HFFc6 (cell line): ENCODE measurements at regions not wholly inside any gene's neighbourhood (a gene's known extent, or its start where the extent isn't known, plus 50 kb on each side); places are given as distances from the start of the nearest gene placed in this dataset.
A peak's percentile ranks its signal among the peaks of the same experiment; 100 is the strongest.

ENCODE experiments used
- DNase-seq: peaks from one replicate; pipeline ENCODE4 v3.0.0-alpha.2; 2018
- H3K27ac Mint-ChIP-seq: 2 replicates; pipeline ENCODE4 v1.8.0; 2020; ENCODE audit warnings: mild to moderate bottlenecking, mixed read lengths
- H3K27me3 Mint-ChIP-seq: 2 replicates; pipeline ENCODE4 v1.8.0; 2021; ENCODE audit warnings: mild to moderate bottlenecking, moderate library complexity, mixed read lengths; ENCODE audit not compliant: insufficient read depth
- H3K36me3 Mint-ChIP-seq: 2 replicates; pipeline ENCODE4 v1.8.0; 2021; ENCODE audit warnings: low read depth, mixed read lengths
- H3K4me1 Mint-ChIP-seq: 2 replicates; pipeline ENCODE4 v1.8.0; 2020; ENCODE audit warnings: low read depth, mixed read lengths
- H3K4me3 Mint-ChIP-seq: 2 replicates; pipeline ENCODE4 v1.8.0; 2020; ENCODE audit warnings: mild to moderate bottlenecking, moderate library complexity, mixed read lengths
- H3K9me3 Mint-ChIP-seq: 2 replicates; pipeline ENCODE4 v1.8.0; 2020; ENCODE audit warnings: mild to moderate bottlenecking, mixed read lengths
- TF ChIP-seq, protein P1 (sequence below): fragments of 200-600 bp; sonication (generic); IDR thresholded peaks from 2 replicates; pipeline ENCODE4 v1.5.0; 2021; ENCODE audit warnings: antibody characterized with exemption, mild to moderate bottlenecking

DNA sequence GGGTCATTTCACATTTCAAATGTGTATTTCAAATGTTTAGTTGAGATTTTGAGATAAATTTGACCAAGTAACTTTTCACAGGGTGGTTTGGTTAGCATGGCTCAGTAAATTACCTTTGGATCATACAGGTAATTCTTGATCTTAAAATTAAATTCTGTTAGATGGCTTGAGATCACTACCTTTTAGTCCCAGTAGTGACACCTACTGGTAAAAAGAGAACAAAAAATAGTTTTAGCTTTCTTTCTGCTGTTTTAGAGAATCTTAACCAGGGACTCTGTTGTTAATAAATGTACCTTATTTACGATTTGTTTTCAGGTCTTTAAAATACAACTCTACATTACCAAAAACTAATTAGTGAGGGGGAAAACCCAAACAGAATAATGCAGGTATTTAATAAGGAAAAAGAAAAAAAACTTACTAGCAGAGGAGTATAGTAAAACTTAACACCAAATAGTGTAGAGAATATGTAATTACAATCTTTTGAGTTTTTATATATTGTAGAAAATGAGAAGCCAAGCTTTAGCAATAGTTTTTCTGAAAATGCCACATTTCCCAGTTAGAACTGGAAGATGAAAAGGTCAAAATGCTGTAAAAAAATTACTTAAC lies 620.3 kb upstream of the AGTR1 start:
- H3K9me3 Mint-ChIP-seq = no peaks in the 10 kb centered on the region
- no peak overlapping the region for H3K4me3 Mint-ChIP-seq
- H3K27me3 Mint-ChIP-seq = no peaks in the 10 kb centered on the region
- no peak overlapping the region for H3K27ac Mint-ChIP-seq
- TF ChIP-seq, protein P1, sequence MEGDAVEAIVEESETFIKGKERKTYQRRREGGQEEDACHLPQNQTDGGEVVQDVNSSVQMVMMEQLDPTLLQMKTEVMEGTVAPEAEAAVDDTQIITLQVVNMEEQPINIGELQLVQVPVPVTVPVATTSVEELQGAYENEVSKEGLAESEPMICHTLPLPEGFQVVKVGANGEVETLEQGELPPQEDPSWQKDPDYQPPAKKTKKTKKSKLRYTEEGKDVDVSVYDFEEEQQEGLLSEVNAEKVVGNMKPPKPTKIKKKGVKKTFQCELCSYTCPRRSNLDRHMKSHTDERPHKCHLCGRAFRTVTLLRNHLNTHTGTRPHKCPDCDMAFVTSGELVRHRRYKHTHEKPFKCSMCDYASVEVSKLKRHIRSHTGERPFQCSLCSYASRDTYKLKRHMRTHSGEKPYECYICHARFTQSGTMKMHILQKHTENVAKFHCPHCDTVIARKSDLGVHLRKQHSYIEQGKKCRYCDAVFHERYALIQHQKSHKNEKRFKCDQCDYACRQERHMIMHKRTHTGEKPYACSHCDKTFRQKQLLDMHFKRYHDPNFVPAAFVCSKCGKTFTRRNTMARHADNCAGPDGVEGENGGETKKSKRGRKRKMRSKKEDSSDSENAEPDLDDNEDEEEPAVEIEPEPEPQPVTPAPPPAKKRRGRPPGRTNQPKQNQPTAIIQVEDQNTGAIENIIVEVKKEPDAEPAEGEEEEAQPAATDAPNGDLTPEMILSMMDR = peak; percentile 82
- peak; percentile 31 for DNase-seq
- no peaks in the 10 kb centered on the region for H3K36me3 Mint-ChIP-seq
- H3K4me1 Mint-ChIP-seq = peaks cover 19% of the 10 kb centered on the region; the same call in 1 of the 2 replicates

DNA sequence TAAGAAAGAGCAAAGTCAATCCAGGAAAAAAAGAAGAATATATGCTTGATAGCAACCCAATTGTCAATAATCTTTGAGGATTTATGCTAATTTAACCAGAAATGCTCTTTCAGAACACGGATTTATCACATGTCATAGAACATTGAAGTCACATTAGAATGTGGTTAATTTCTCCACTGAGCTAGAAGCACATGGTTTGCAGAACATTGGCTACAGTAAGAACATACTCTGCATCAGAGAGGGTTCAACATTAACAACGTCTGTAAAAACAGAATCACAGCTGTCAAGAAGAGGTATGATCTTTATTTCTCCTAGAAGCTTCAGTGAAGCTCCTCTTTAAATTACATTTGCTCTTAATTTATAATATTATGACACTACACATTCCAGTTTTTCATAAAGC lies 619.7 kb upstream of the AGTR1 start:
- TF ChIP-seq, protein P1 = no peak
- Mint-ChIP-seq H3K4me3 (no peak overlapping the region), H3K27me3 (no peaks in the 10 kb centered on the region), H3K27ac (no peak overlapping the region), H3K36me3 (no peaks in the 10 kb centered on the region), H3K4me1 (peaks cover 19% of the 10 kb centered on the region; the same call in 1 of the 2 replicates), H3K9me3 (no peaks in the 10 kb centered on the region)
- no peak for DNase-seq

DNA sequence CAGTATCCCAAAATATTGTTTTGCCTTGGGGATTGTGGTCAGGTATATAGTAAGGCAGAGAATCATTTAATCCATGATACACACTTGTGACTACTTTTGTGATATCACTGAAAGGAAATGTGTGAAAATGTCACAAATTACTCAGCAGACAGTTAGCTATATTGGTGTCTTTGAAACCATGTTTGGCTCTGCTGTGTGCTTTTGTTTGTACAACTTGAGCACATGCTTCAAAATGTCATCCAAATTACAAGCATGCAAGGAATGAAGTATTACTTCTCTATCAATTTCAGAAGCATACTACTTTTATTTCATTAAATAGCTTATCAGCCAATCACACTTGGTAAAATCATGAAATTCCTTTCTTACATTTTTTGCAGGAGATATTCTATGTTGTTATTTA lies 619.0 kb upstream of the AGTR1 start:
- Mint-ChIP-seq H3K36me3 (no peaks in the 10 kb centered on the region), H3K9me3 (no peaks in the 10 kb centered on the region), H3K4me3 (peak overlapping the region; percentile 41; the same call in 1 of the 2 replicates), H3K27me3 (no peaks in the 10 kb centered on the region), H3K4me1 (peaks cover 16% of the 10 kb centered on the region; the same call in 1 of the 2 replicates), H3K27ac (no peak overlapping the region)
- TF ChIP-seq, protein P1 = no peak
- no peak for DNase-seq

DNA sequence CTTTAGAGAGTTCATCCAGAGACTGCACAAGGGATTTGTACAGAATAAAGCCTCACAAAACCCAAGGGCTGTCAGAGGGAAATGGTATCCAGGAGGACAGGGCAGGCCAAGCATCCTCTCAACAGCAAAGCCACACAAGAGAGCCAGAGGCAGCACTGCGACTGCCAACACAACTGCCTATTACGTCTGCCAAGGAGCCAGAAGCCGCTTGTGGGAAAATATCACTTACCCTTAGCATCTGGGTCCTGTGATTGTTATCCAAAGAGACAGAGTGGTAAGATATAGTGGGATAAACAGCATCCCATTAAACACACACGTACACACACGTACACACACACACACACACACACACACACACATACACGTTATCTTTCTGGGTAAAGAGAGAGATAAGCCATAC lies 618.3 kb upstream of the AGTR1 start:
- peak overlapping the region; percentile 41; the same call in 1 of the 2 replicates for H3K4me3 Mint-ChIP-seq
- H3K9me3 Mint-ChIP-seq = no peaks in the 10 kb centered on the region
- no peak overlapping the region for H3K27ac Mint-ChIP-seq
- TF ChIP-seq, protein P1 = no peak
- DNase-seq = no peak
- no peaks in the 10 kb centered on the region for H3K27me3 Mint-ChIP-seq
- no peaks in the 10 kb centered on the region for H3K36me3 Mint-ChIP-seq
- peaks cover 11% of the 10 kb centered on the region; the same call in 1 of the 2 replicates for H3K4me1 Mint-ChIP-seq

DNA sequence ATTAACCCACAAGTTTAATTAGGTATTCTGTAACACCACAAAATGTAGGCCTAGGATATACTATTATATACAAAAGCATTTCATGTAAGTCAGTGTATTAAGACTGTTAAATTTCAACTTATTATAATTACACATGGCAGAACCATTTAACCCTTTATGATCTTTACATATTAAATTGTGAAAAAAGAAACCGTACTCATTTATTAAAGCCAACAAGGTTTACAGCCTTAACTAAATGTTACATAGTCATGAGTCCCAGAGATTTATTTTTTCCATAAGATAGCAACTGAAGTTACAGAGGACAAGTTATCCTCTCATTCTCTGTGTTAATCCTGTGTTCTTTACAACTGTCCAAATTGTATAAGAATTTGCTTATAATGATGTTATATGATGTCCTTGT lies 615.8 kb upstream of the AGTR1 start:
- no peak for DNase-seq
- Mint-ChIP-seq H3K4me3 (no peak overlapping the region), H3K27ac (no peak overlapping the region), H3K36me3 (no peaks in the 10 kb centered on the region), H3K27me3 (no peaks in the 10 kb centered on the region), H3K9me3 (no peaks in the 10 kb centered on the region), H3K4me1 (peaks cover 11% of the 10 kb centered on the region; the same call in 1 of the 2 replicates)
- TF ChIP-seq, protein P1 = no peak
